H1 (cell line): ENCODE measurements at regions not wholly inside any gene's neighbourhood (a gene's known extent, or its start where the extent isn't known, plus 50 kb on each side); places are given as distances from the start of the nearest gene placed in this dataset.

ENCODE experiments used
- CTCF ChIA-PET: fragments of 300-600 bp; sonication (Branson Sonifier 250); formaldehyde crosslinking; loops from one replicate; lab custom pipeline; 2021; ENCODE audit not compliant: partially characterized antibody; lab: Charles Lee
- POLR2A ChIA-PET: fragments of 300-600 bp; sonication (Branson Sonifier 250); formaldehyde crosslinking; loops from one replicate; lab custom pipeline; 2021; ENCODE audit warnings: inconsistent platforms; ENCODE audit not compliant: partially characterized antibody; lab: Charles Lee
- DNase-seq, 2 experiments: peaks; one replicate each; pipeline versions ENCODE4 v3.0.0 to v3.0.0-alpha.2; 2010 to 2022; ENCODE audit warnings: low spot score in 2 of 2, low read depth in 1 of 2, mixed read lengths in 1 of 2
- FAIRE-seq: peaks from 2 replicates; lab custom pipeline; 2011; peaks lifted over from hg19 to GRCh38; lab: Jason Lieb, UNC
- H2AFZ ChIP-seq: 2 replicates; pipeline ENCODE4 v1.8.1; 2012; ENCODE audit warnings: low read length, inconsistent platforms
- H2AK5ac ChIP-seq: 2 replicates; pipeline ENCODE4 v1.6.1; 2013; ENCODE audit warnings: low read depth, low read length
- H2BK120ac ChIP-seq: replicated peaks from 2 replicates; pipeline ENCODE3; 2013; ENCODE audit warnings: low read depth, low read length, inconsistent platforms
- H2BK12ac ChIP-seq: 2 replicates; pipeline ENCODE4 v1.6.1; 2013; ENCODE audit warnings: low read depth, low read length
- H2BK15ac ChIP-seq: 2 replicates; pipeline ENCODE4 v1.6.1; 2013; ENCODE audit warnings: low read length
- H2BK20ac ChIP-seq: 2 replicates; pipeline ENCODE4 v1.6.1; 2013; ENCODE audit warnings: low read length
- H2BK5ac ChIP-seq: 2 replicates; pipeline ENCODE4 v1.6.1; 2013; ENCODE audit warnings: low read depth, low read length
- H3K14ac ChIP-seq: 2 replicates; pipeline ENCODE4 v1.6.1; 2013; ENCODE audit warnings: inconsistent platforms; ENCODE audit not compliant: insufficient read length
- H3K18ac ChIP-seq: 2 replicates; pipeline ENCODE4 v1.6.1; 2013; ENCODE audit warnings: low read length; ENCODE audit errors: extremely low read depth
- H3K23ac ChIP-seq: 2 replicates; pipeline ENCODE4 v1.6.1; 2013; ENCODE audit warnings: inconsistent platforms; ENCODE audit not compliant: insufficient read length
- H3K23me2 ChIP-seq: 2 replicates; pipeline ENCODE4 v1.6.1; 2013; ENCODE audit warnings: low read depth, low read length
- H3K27ac ChIP-seq: 2 replicates; pipeline ENCODE4 v1.6.1; 2011; ENCODE audit warnings: low read depth, low read length, inconsistent platforms
- H3K27me3 ChIP-seq, 4 experiments: replicated peaks in 1 of 4; 1 replicate in 1 of 4; 2 replicates in 3 of 4; pipeline versions ENCODE4 v1.6.1 to v1.8.1; 2011 to 2013; ENCODE audit warnings: low read length in 3 of 4, mild to moderate bottlenecking in 3 of 4, inconsistent platforms in 2 of 4, mixed read lengths in 2 of 4, moderate library complexity in 1 of 4; ENCODE audit not compliant: control insufficient read depth in 3 of 4, insufficient read depth in 3 of 4; ENCODE audit errors: extremely low read depth in 1 of 4
- H3K36me3 ChIP-seq, 4 experiments: 2 replicates each; pipeline versions ENCODE4 v1.6.1 to v1.8.1; 2011 to 2013; ENCODE audit warnings: mild to moderate bottlenecking in 4 of 4, low read length in 3 of 4, moderate library complexity in 2 of 4, control low read depth in 1 of 4, inconsistent platforms in 1 of 4; ENCODE audit not compliant: insufficient read depth in 4 of 4, control insufficient read depth in 2 of 4
- H3K4ac ChIP-seq: replicated peaks from 2 replicates; pipeline ENCODE3; 2013; ENCODE audit warnings: low read length, low read depth, mixed read lengths, inconsistent platforms; ENCODE audit not compliant: insufficient read length
- H3K4me1 ChIP-seq, 4 experiments: replicated peaks in 1 of 4; 1 replicate in 1 of 4; 2 replicates in 3 of 4; pipeline versions ENCODE4 v1.6.1 to v1.8.1; 2011 to 2013; ENCODE audit warnings: low read length in 3 of 4, inconsistent platforms in 2 of 4, mixed read lengths in 1 of 4; ENCODE audit not compliant: insufficient read depth in 4 of 4, control insufficient read depth in 3 of 4
- H3K4me2 ChIP-seq, 2 experiments: 2 replicates each; pipeline versions ENCODE4 v1.6.1 to v1.8.1; 2011 to 2013; ENCODE audit warnings: low read depth in 2 of 2, low read length in 2 of 2, control low read depth in 1 of 2, inconsistent platforms in 1 of 2, mild to moderate bottlenecking in 1 of 2; ENCODE audit not compliant: insufficient read depth in 1 of 2
- H3K4me3 ChIP-seq, 4 experiments: fragments of 200-600, 300-600 bp in 1 of 4; sonication (generic), shearing (Covaris generic), sonication (Bioruptor Twin) in 1 of 4; 2 replicates each; pipeline versions ENCODE4 v1.5.1 to v1.8.1; 2011 to 2016; ENCODE audit warnings: low read length in 4 of 4, low read depth in 3 of 4, control low read depth in 2 of 4, inconsistent platforms in 2 of 4, mild to moderate bottlenecking in 2 of 4, mixed read lengths in 1 of 4, moderate library complexity in 1 of 4; ENCODE audit not compliant: insufficient read depth in 2 of 4; ENCODE audit errors: extremely low read depth in 1 of 4
- H3K56ac ChIP-seq: replicated peaks from 2 replicates; pipeline ENCODE3; 2013; ENCODE audit warnings: low read depth, mild to moderate bottlenecking, mixed read lengths, low read length, inconsistent platforms; ENCODE audit not compliant: insufficient read length
- H3K79me1 ChIP-seq: 2 replicates; pipeline ENCODE4 v1.6.1; 2013; ENCODE audit warnings: low read depth, low read length, control low read depth
- H3K79me2 ChIP-seq, 2 experiments: 2 replicates each; pipeline versions ENCODE4 v1.6.1 to v1.8.1; 2012 to 2013; ENCODE audit warnings: low read length in 2 of 2, mild to moderate bottlenecking in 2 of 2, inconsistent platforms in 1 of 2; ENCODE audit not compliant: insufficient read depth in 2 of 2, control insufficient read depth in 1 of 2
- H3K9ac ChIP-seq, 4 experiments: replicated peaks in 1 of 4; 1 replicate in 1 of 4; 2 replicates in 3 of 4; pipeline versions ENCODE4 v1.6.1 to v1.8.1; 2011 to 2013; ENCODE audit warnings: low read depth in 3 of 4, low read length in 3 of 4, control low read depth in 2 of 4, mild to moderate bottlenecking in 2 of 4, moderate library complexity in 2 of 4, inconsistent platforms in 1 of 4; ENCODE audit errors: extremely low read depth in 1 of 4
- H3K9me3 ChIP-seq, 2 experiments: 2 replicates each; pipeline versions ENCODE4 v1.6.1 to v1.8.1; 2012 to 2013; ENCODE audit warnings: mild to moderate bottlenecking in 2 of 2, moderate library complexity in 2 of 2, control low read depth in 1 of 2, inconsistent platforms in 1 of 2, low read depth in 1 of 2, low read length in 1 of 2, mixed read lengths in 1 of 2; ENCODE audit not compliant: insufficient read depth in 2 of 2
- H4K20me1 ChIP-seq, 2 experiments: replicated peaks in 1 of 2; 2 replicates each; pipeline versions ENCODE3 to v1.8.1; 2011 to 2013; ENCODE audit warnings: inconsistent platforms in 2 of 2, low read length in 2 of 2, mild to moderate bottlenecking in 1 of 2; ENCODE audit not compliant: insufficient read depth in 2 of 2, control insufficient read depth in 1 of 2
- H4K5ac ChIP-seq: 2 replicates; pipeline ENCODE4 v1.6.1; 2013; ENCODE audit warnings: low read length, low read depth, mixed read lengths, inconsistent platforms; ENCODE audit not compliant: insufficient read length
- H4K8ac ChIP-seq: 2 replicates; pipeline ENCODE4 v1.8.0; 2013; ENCODE audit warnings: mild to moderate bottlenecking, moderate library complexity, low read length, inconsistent platforms; ENCODE audit not compliant: insufficient read depth; ENCODE audit errors: extremely low read depth
- H4K91ac ChIP-seq: replicated peaks from 2 replicates; pipeline ENCODE3; 2013; ENCODE audit warnings: low read length, mixed read lengths, inconsistent platforms; ENCODE audit not compliant: insufficient read length
- CHD1 ChIP-seq: IDR thresholded peaks from 2 replicates; pipeline ENCODE4 v1.6.1; 2012; ENCODE audit warnings: low read depth, low read length, improper control_type of control experiment
- CHD2 ChIP-seq: IDR thresholded peaks from 2 replicates; pipeline ENCODE4 v1.6.1; 2012; ENCODE audit warnings: low read length, improper control_type of control experiment
- CREB1 ChIP-seq: IDR thresholded peaks from 2 replicates; pipeline ENCODE4 v1.6.1; 2012; ENCODE audit warnings: inconsistent platforms
- KDM4A ChIP-seq: IDR thresholded peaks from one replicate; pipeline ENCODE4 v1.7.1; 2012; ENCODE audit warnings: low read depth, mild to moderate bottlenecking, moderate library complexity, low read length, inconsistent platforms; ENCODE audit not compliant: severe bottlenecking
- MAFK ChIP-seq: IDR thresholded peaks from 2 replicates; pipeline ENCODE4 v1.6.1; 2012; ENCODE audit warnings: low read depth, mild to moderate bottlenecking, improper control_type of control experiment, low read length
- RBBP5 ChIP-seq: IDR thresholded peaks from 2 replicates; pipeline ENCODE4 v1.7.1; 2012; ENCODE audit warnings: low read depth, mild to moderate bottlenecking, inconsistent platforms, low read length, moderate library complexity, borderline replicate concordance
- RFX5 ChIP-seq: IDR thresholded peaks from 2 replicates; pipeline ENCODE4 v1.6.1; 2011; ENCODE audit warnings: low read depth, low read length, improper control_type of control experiment, borderline replicate concordance
- WGBS, 2 experiments: shearing (Covaris generic) in 1 of 2; methylation state at CpG; one replicate each; pipeline versions ENCODE4 v1.1.6 to v1.1.7; 2013 to 2015; ENCODE audit warnings: low lambda C conversion rate in 2 of 2, mixed read lengths in 2 of 2, inconsistent platforms in 1 of 2, low coverage in 1 of 2, missing lambda C conversion rate in 1 of 2; ENCODE audit not compliant: insufficient replicate concordance in 2 of 2, insufficient coverage in 1 of 2, insufficient read length in 1 of 2; ENCODE audit errors: extremely low coverage in 1 of 2, missing lambda C conversion rate in 1 of 2; 5-methylcytosine and 5-hydroxymethylcytosine counted together
- TF ChIP-seq, protein P1 (sequence below): IDR thresholded peaks from 2 replicates; pipeline ENCODE4 v1.6.1; 2012; ENCODE audit warnings: inconsistent platforms

DNA sequence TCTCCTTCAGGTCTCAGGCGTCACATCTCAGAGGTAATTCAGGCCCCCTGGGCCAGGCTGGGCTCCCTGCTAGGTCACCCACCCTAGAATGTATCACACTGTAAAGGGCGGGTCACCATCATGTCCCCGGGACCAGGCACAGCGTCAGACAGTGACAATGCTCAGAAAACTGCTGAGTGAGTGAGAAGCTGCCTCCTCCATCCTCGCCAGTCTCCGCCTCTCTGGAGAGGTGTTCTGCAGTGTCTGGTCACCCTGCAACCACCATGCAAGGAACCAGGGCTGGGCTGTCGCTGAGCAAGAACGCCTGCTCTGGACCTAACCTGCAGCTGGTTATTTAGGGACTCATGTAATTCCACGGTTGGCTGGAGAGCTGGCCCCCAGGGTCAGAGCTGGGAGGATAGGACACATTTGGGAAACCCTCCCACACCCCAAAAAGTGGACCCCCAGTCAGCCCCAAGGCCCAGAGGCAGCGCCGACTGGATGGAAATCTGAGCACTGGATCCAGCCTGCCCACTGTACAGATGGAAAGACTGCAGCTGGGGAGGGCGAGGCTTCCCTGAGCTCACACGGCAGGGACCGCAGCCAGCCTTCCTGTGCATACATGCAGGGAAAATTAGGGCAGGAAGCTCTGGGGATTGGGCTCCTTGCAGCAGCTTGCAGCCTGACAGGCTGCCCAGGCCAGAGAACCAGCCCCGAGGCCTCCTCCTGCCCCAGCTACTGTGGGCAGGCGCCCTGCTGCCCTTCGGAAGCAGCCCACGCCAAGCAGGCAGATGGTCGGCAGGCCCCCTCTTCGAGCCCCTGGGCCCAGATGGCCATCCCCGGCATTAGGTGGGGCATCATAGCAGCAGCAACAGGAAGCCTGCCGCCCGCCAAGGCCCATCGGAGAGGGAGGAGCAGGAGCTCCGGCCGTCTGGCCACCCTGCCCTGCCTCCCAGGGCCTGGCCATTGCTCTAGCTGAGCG lies 105.4 kb upstream of the ZMIZ1 start:
- TF ChIP-seq RFX5 (no peak), RBBP5 (no peak), CHD2 (no peak), MAFK (no peak), KDM4A (no peak), CHD1 (no peak), CREB1 (no peak)
- TF ChIP-seq, protein P1, sequence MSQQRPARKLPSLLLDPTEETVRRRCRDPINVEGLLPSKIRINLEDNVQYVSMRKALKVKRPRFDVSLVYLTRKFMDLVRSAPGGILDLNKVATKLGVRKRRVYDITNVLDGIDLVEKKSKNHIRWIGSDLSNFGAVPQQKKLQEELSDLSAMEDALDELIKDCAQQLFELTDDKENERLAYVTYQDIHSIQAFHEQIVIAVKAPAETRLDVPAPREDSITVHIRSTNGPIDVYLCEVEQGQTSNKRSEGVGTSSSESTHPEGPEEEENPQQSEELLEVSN, result no peak
- TF ChIP-seq, all 59 proteins: peak for 0
- Histone ChIP-seq H3K4me2 (no peak overlapping the region), H2AFZ (no peak overlapping the region), H3K9ac (no peak overlapping the region), H2BK120ac (no peak overlapping the region), H4K8ac (peak overlapping the region; percentile 58; the same call in 1 of the 2 replicates), H2BK5ac (peak overlapping the region; percentile 49; the same call in 1 of the 2 replicates), H3K56ac (no peak overlapping the region), H3K36me3 (no peaks in the 10 kb centered on the region), H3K79me1 (no peaks in the 10 kb centered on the region; the same call in 1 of the 2 replicates), H3K23ac (no peak overlapping the region), H3K14ac (no peak overlapping the region), H3K4ac (no peak overlapping the region), H2BK12ac (peak overlapping the region; percentile 92; the same call in 1 of the 2 replicates), H3K79me2 (no peaks in the 10 kb centered on the region), H3K4me3 (no peak overlapping the region), H3K23me2 (no peaks in the 10 kb centered on the region), H2BK15ac (peak overlapping the region; percentile 31; the same call in 1 of the 2 replicates), H4K20me1 (no peaks in the 10 kb centered on the region), H2AK5ac (peak overlapping the region; percentile 89), H3K4me1 (peaks cover 6 to 24% (median 18%) of the 10 kb centered on the region in 4 experiments), H4K91ac (peak overlapping the region; percentile 53), H3K27me3 (peaks cover 0 to 4% (median 1%) of the 10 kb centered on the region in 4 experiments; a peak in 3 of 7 replicates), H3K18ac (peak overlapping the region; percentile 13), H4K5ac (no peak overlapping the region), H2BK20ac (no peak overlapping the region), H3K27ac (no peak overlapping the region), H3K9me3 (no peaks in the 10 kb centered on the region)
- WGBS, 2 experiments, result 83% methylated on average over 23 of the region's 27 CpGs; no CpG with 5 or more reads in 1 of the 2 experiments
- CTCF ChIA-PET, result interaction anchor here (0.7 to 4.7 kb wide), 14 partner anchors 9 to 703 kb away, joined by 3 to 19 read pairs (median 4); no protein-coding TSS in a partner anchor
- DNase-seq, result no peak
- FAIRE-seq, result no peak
- POLR2A ChIA-PET, result interaction anchor here (1.0 to 1.7 kb wide), 4 partner anchors 9 to 194 kb away, joined by 3 to 13 read pairs (median 4); no protein-coding TSS in a partner anchor
